ENCODE measurements at regions not wholly inside any gene's neighbourhood (a gene's known extent, or its start where the extent isn't known, plus 50 kb on each side); places are given as distances from the start of the nearest gene placed in this dataset.

- peak overlapping the region; percentile 19 to 38 (median 34) for H3K4me3 ChIP-seq
- peaks cover 11 to 12% of the 10 kb centered on the region in 2 donors for H3K4me1 ChIP-seq
- ATAC-seq, result peak; percentile 100
- no peaks in the 10 kb centered on the region for H3K36me3 ChIP-seq
- peak; percentile 86 to 92 for DNase-seq
- no peaks in the 10 kb centered on the region for H3K27me3 ChIP-seq
- peak overlapping the region; percentile 77 to 87 (median 80) for H3K27ac ChIP-seq
- intact Hi-C loops (cut with DNase I; ENCODE audit: low total_unique reads), result loop anchor here (1.0 to 5.0 kb wide), 4 partner anchors 45 to 250 kb away; no protein-coding TSS in a partner anchor
- no peaks in the 10 kb centered on the region for H3K9me3 ChIP-seq
- in situ Hi-C loops (cut with MboI; ENCODE audit: low sequenced_read_pairs in 4 of 4), result loop anchor here in 1 of 4 donors (10.0 kb wide), 1 partner anchor 52 kb away; no protein-coding TSS in a partner anchor
- no peak for TF ChIP-seq POLR2A (IDR thresholded peaks at IDR 0.05)
- TF ChIP-seq, protein P1, sequence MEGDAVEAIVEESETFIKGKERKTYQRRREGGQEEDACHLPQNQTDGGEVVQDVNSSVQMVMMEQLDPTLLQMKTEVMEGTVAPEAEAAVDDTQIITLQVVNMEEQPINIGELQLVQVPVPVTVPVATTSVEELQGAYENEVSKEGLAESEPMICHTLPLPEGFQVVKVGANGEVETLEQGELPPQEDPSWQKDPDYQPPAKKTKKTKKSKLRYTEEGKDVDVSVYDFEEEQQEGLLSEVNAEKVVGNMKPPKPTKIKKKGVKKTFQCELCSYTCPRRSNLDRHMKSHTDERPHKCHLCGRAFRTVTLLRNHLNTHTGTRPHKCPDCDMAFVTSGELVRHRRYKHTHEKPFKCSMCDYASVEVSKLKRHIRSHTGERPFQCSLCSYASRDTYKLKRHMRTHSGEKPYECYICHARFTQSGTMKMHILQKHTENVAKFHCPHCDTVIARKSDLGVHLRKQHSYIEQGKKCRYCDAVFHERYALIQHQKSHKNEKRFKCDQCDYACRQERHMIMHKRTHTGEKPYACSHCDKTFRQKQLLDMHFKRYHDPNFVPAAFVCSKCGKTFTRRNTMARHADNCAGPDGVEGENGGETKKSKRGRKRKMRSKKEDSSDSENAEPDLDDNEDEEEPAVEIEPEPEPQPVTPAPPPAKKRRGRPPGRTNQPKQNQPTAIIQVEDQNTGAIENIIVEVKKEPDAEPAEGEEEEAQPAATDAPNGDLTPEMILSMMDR (IDR thresholded peaks at IDR 0.05 in 4 of 5, conservative IDR thresholded peaks at IDR 0.05 in 1 of 5), result no peak
These were observed 208.6 kb downstream of the SLC38A4 start for GRCh38 chr12:46617167-46617566.

DNA sequence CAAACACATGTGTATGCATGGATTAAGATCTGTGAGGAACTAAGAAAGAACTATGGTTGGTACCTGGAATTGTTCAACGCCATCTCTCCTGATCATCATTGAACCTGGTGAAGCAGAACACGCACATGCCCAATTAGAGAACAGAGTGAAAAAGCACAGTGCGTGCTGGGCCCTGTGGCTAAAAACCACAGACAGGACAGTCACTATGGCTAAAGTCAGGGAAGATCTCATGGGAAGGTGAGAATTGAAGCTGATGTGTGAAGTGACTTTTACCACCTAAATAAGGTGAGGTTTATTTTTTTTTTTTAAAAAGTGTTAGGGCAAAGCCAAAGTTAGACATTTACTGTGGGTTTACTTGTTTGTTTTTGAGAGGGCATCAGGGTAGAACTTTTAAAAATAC, 215.0 kb downstream of the SLC38A4 start:
- DNase-seq (no peak), ATAC-seq (no peak)
- Histone ChIP-seq H3K27me3 (no peaks in the 10 kb centered on the region), H3K4me3 (no peak overlapping the region), H3K27ac (no peak overlapping the region), H3K9me3 (no peaks in the 10 kb centered on the region), H3K4me1 (peaks cover 11 to 12% of the 10 kb centered on the region in 2 donors), H3K36me3 (no peaks in the 10 kb centered on the region)
- intact Hi-C loops (cut with DNase I; ENCODE audit: low total_unique reads), result no loop called here
- in situ Hi-C loops (cut with MboI; ENCODE audit: low sequenced_read_pairs in 4 of 4), result loop anchor here in 1 of 4 donors (10.0 kb wide), 1 partner anchor 46 kb away; no protein-coding TSS in a partner anchor
- TF ChIP-seq POLR2A (IDR thresholded peaks at IDR 0.05), result no peak
- TF ChIP-seq, protein P1 (IDR thresholded peaks at IDR 0.05 in 4 of 5, conservative IDR thresholded peaks at IDR 0.05 in 1 of 5), result no peak

- no peak for TF ChIP-seq POLR2A (IDR thresholded peaks at IDR 0.05)
- TF ChIP-seq, protein P1 (IDR thresholded peaks at IDR 0.05 in 4 of 5, conservative IDR thresholded peaks at IDR 0.05 in 1 of 5), result no peak
- Histone ChIP-seq H3K27me3 (no peaks in the 10 kb centered on the region), H3K27ac (no peak overlapping the region), H3K9me3 (no peaks in the 10 kb centered on the region), H3K36me3 (no peaks in the 10 kb centered on the region), H3K4me3 (no peak overlapping the region), H3K4me1 (peaks cover 11 to 12% of the 10 kb centered on the region in 2 donors)
- no peak for ATAC-seq
- in situ Hi-C loops (cut with MboI; ENCODE audit: low sequenced_read_pairs in 4 of 4), result loop anchor here in 1 of 4 donors (10.0 kb wide), 1 partner anchor 45 kb away; no protein-coding TSS in a partner anchor
- intact Hi-C loops (cut with DNase I; ENCODE audit: low total_unique reads), result no loop called here
- no peak for DNase-seq
These were observed 216.1 kb downstream of the SLC38A4 start for GRCh38 chr12:46609674-46610073.

DNA sequence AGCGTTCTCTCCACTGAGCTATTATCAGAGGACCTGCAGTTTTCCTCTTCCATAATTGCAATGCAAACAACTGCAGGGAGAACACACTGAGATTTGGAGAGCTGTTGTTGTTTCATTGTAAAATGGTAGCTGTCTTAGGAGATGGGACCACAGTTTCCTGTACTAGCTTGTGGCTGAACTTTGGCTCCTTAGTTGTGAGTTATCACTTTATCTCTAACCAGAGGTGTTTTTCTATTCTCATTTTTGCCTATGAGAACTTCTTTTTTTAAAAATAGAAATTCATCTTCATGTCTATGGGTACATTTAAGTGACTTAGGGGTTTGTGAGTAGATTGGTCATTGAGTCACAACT, 216.5 kb downstream of the SLC38A4 start:
- in situ Hi-C loops (cut with MboI; ENCODE audit: low sequenced_read_pairs in 4 of 4), result no loop called here
- H3K27ac ChIP-seq, result peak overlapping the region in 3 of 4 donors; percentile 22 to 39 (median 32)

More for the DNA sequence above, 216.5 kb downstream of the SLC38A4 start:
- intact Hi-C loops (cut with DNase I; ENCODE audit: low total_unique reads), result no loop called here
- TF ChIP-seq POLR2A (IDR thresholded peaks at IDR 0.05), result no peak
- TF ChIP-seq, protein P1 (IDR thresholded peaks at IDR 0.05 in 4 of 5, conservative IDR thresholded peaks at IDR 0.05 in 1 of 5), result no peak
- H3K27me3 ChIP-seq, result no peaks in the 10 kb centered on the region
- peaks cover 11 to 12% of the 10 kb centered on the region in 2 donors for H3K4me1 ChIP-seq
- H3K4me3 ChIP-seq, result no peak overlapping the region
- H3K9me3 ChIP-seq, result no peaks in the 10 kb centered on the region
- DNase-seq (no peak), ATAC-seq (no peak)
- no peaks in the 10 kb centered on the region for H3K36me3 ChIP-seq
